Osteoblast (primary cell): ENCODE measurements at regions not wholly inside any gene's neighbourhood (a gene's known extent, or its start where the extent isn't known, plus 50 kb on each side); places are given as distances from the start of the nearest gene placed in this dataset.
"Not testable (repeated sequence)": the region's sequence is repeated elsewhere in the genome, so short reads cannot be mapped to it uniquely, and the experiment has no call there.

Experiments used
- DNase-seq: peaks from one replicate; pipeline ENCODE4 v3.0.0; 2011; ENCODE audit warnings: low spot score, mixed read lengths; ENCODE audit not compliant: insufficient read length; ENCODE audit errors: missing footprints
- H2AFZ ChIP-seq: 2 replicates; pipeline ENCODE4 v1.6.0; 2011; ENCODE audit warnings: mild to moderate bottlenecking, low read length
- H3K27ac ChIP-seq: 2 replicates; pipeline ENCODE4 v1.5.1; 2011; ENCODE audit warnings: mild to moderate bottlenecking, low read depth, low read length, moderate library complexity
- H3K27me3 ChIP-seq: 2 replicates; pipeline ENCODE4 v1.6.0; 2012; ENCODE audit warnings: mild to moderate bottlenecking, control low read depth, inconsistent platforms, low read length, moderate library complexity; ENCODE audit not compliant: insufficient read depth
- H3K36me3 ChIP-seq: 2 replicates; pipeline ENCODE4 v1.5.1; 2011; ENCODE audit warnings: mild to moderate bottlenecking, low read length, control low read depth, moderate library complexity; ENCODE audit not compliant: insufficient read depth
- H3K4me1 ChIP-seq: 2 replicates; pipeline ENCODE4 v1.5.1; 2011; ENCODE audit warnings: mild to moderate bottlenecking, low read length, control low read depth, moderate library complexity; ENCODE audit not compliant: insufficient read depth
- H3K4me2 ChIP-seq: 2 replicates; pipeline ENCODE4 v1.6.0; 2011; ENCODE audit warnings: mild to moderate bottlenecking, low read length; ENCODE audit not compliant: insufficient read depth
- H3K4me3 ChIP-seq: fragments of 200-600 bp; sonication (generic); 3 replicates; pipeline ENCODE4 v1.5.1; 2012; ENCODE audit warnings: mild to moderate bottlenecking, low read length, inconsistent platforms; ENCODE audit not compliant: insufficient read depth
- H3K79me2 ChIP-seq: 2 replicates; pipeline ENCODE4 v1.6.0; 2012; ENCODE audit warnings: mild to moderate bottlenecking, low read length, control low read depth, inconsistent platforms; ENCODE audit not compliant: insufficient read depth
- H3K9me3 ChIP-seq: 2 replicates; pipeline ENCODE4 v1.5.1; 2011; ENCODE audit warnings: low read depth, low read length, control low read depth
- H4K20me1 ChIP-seq: 2 replicates; pipeline ENCODE4 v1.6.0; 2012; ENCODE audit warnings: mild to moderate bottlenecking, low read length, control low read depth; ENCODE audit not compliant: insufficient read depth
- TF ChIP-seq, protein P1 (sequence below): IDR thresholded peaks from 2 replicates; pipeline ENCODE4 v1.5.1; 2011; ENCODE audit warnings: mild to moderate bottlenecking, low read depth, low read length, moderate library complexity; ENCODE audit errors: extremely low read depth

DNA sequence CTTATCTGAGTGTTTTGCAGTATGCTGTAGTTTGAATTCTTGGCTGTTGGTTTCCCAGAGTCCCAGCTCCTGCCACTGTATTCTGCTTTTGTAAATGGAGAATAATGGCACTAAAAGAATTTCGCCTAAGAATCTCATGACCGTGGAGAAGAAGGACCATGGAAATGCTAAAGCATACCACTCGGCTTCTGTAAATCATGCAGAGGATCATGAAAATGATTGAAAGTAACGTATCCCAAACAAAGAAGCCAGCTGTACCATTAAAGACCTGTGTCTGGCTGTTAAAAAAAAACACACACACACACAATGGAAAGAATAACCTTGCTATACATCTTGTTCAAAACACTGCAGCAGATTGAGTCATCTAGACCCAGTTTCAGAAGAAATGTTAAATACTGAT lies 287.9 kb downstream of the ZNF326 start:
- Histone ChIP-seq H4K20me1 (no peaks in the 10 kb centered on the region), H2AFZ (no peak overlapping the region), H3K4me1 (no peaks in the 10 kb centered on the region), H3K79me2 (no peaks in the 10 kb centered on the region), H3K36me3 (no peaks in the 10 kb centered on the region), H3K9me3 (peaks cover 2% of the 10 kb centered on the region), H3K27ac (no peak overlapping the region), H3K27me3 (no peaks in the 10 kb centered on the region), H3K4me3 (no peak overlapping the region), H3K4me2 (no peak overlapping the region)
- TF ChIP-seq, protein P1, sequence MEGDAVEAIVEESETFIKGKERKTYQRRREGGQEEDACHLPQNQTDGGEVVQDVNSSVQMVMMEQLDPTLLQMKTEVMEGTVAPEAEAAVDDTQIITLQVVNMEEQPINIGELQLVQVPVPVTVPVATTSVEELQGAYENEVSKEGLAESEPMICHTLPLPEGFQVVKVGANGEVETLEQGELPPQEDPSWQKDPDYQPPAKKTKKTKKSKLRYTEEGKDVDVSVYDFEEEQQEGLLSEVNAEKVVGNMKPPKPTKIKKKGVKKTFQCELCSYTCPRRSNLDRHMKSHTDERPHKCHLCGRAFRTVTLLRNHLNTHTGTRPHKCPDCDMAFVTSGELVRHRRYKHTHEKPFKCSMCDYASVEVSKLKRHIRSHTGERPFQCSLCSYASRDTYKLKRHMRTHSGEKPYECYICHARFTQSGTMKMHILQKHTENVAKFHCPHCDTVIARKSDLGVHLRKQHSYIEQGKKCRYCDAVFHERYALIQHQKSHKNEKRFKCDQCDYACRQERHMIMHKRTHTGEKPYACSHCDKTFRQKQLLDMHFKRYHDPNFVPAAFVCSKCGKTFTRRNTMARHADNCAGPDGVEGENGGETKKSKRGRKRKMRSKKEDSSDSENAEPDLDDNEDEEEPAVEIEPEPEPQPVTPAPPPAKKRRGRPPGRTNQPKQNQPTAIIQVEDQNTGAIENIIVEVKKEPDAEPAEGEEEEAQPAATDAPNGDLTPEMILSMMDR = no peak
- DNase-seq = no peak

DNA sequence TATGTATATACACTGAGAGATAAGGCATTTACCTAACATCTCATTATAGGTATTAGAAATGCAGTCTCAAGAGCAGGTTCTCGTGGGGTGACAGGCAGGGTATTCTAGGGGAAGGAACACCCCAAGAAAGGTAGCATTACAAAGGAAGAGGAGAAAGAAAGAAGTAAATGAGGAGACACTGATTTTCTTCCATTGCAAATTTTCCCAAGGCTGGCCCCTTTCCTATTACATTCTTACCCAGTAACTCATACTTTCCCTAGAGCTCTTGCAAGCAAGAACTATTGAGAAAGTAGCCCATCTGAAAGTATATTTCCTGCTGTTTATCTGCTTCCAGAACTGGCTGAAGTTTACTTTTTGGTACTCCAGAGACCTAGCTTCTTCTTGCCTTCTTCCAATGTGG lies 287.0 kb downstream of the ZNF326 start:
- H4K20me1 ChIP-seq, H2AFZ ChIP-seq, H3K27me3 ChIP-seq, H3K4me1 ChIP-seq, H3K36me3 ChIP-seq, H3K27ac ChIP-seq, DNase-seq, H3K9me3 ChIP-seq, H3K4me2 ChIP-seq, H3K79me2 ChIP-seq, H3K4me3 ChIP-seq: not testable (repeated sequence)

DNA sequence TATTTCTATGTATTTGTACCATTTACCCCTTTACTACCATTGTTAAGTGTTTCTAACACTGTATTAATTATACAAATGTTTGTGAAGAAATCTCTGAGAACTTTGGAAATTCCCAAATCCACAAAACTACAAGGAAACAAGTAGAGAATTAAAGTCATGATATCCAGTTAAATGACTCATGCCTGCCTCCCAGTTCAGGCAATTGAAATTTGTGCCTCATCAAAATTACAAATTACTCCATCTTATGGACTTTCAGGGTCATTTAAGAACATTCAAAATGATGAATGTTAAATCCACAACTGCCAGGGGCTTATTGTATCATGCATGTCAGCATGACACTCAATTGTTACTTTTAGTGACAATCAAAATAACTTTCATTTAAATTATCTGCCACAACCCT lies 282.4 kb downstream of the ZNF326 start:
- TF ChIP-seq, protein P1 = no peak
- Histone ChIP-seq H2AFZ (no peak overlapping the region), H4K20me1 (no peaks in the 10 kb centered on the region), H3K4me1 (no peaks in the 10 kb centered on the region), H3K9me3 (peaks cover 2% of the 10 kb centered on the region), H3K4me3 (no peak overlapping the region), H3K27me3 (no peaks in the 10 kb centered on the region), H3K4me2 (no peak overlapping the region), H3K27ac (no peak overlapping the region), H3K36me3 (no peaks in the 10 kb centered on the region), H3K79me2 (no peaks in the 10 kb centered on the region)
- no peak for DNase-seq

DNA sequence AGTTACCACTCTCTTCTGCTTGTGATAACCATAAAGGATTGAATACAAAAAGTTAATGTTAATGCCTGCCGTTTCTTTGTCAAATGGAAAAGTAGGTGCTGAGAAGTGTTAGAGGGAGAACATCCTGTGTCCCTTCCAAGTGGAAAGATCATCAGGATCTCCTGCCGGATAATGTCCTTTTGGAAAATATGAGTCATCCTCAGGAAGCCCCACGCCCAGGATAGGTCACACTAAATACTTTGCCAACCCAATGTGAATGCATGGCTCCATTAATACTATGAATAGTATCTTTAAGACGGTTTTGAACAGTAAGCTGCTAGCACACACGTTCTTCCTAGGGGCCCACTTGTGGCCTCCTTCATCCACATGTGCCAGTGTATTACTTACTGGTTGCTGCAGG lies 279.5 kb downstream of the ZNF326 start:
- Histone ChIP-seq H3K36me3 (no peaks in the 10 kb centered on the region), H3K27me3 (no peaks in the 10 kb centered on the region), H3K27ac (no peak overlapping the region), H4K20me1 (no peaks in the 10 kb centered on the region), H3K79me2 (no peaks in the 10 kb centered on the region), H2AFZ (no peak overlapping the region), H3K4me2 (no peak overlapping the region), H3K4me1 (no peaks in the 10 kb centered on the region), H3K4me3 (no peak overlapping the region), H3K9me3 (peaks cover 2% of the 10 kb centered on the region)
- DNase-seq = no peak
- TF ChIP-seq, protein P1 = no peak
